ENCODE measurements at regions not wholly inside any gene's neighbourhood (a gene's known extent, or its start where the extent isn't known, plus 50 kb on each side); places are given as distances from the start of the nearest gene placed in this dataset.

- no peak for TF ChIP-seq E4F1 (IDR thresholded peaks at IDR 0.05; ENCODE audit: borderline replicate concordance, partially characterized antibody)
- no peak for TF ChIP-seq ATF7 (IDR thresholded peaks at IDR 0.05; ENCODE audit: low read depth)
These were observed 135.3 kb upstream of the MID1 start (continued) for GRCh38 chrX:10755439-10756334.

GRCh38 chrX:10756441-10756840 is 136.1 kb upstream of the MID1 start:
- Histone ChIP-seq H4K20me1 (ENCODE audit: control insufficient read depth, insufficient read depth) (no peaks in the 10 kb centered on the region), H2AFZ (ENCODE audit: control insufficient read depth, low read depth, low read length) (no peak overlapping the region), H3K27me3 (replicated peaks in 1 of 2; ENCODE audit: control insufficient read depth in 2 of 2, insufficient read depth in 2 of 2, low read length in 1 of 2) (no peaks in the 10 kb centered on the region; a peak in 2 of 4 replicates), H3K36me3 (ENCODE audit: control insufficient read depth in 2 of 2, insufficient read depth in 2 of 2, low read length in 1 of 2) (no peaks in the 10 kb centered on the region), H3K4me2 (ENCODE audit: control insufficient read depth, insufficient read depth) (no peak overlapping the region), H3K27ac (ENCODE audit: control insufficient read depth, insufficient read depth) (no peak overlapping the region), H3K79me2 (ENCODE audit: control insufficient read depth, insufficient read depth, low read length) (no peaks in the 10 kb centered on the region), H3K9me3 (replicated peaks; ENCODE audit: control insufficient read depth, insufficient read depth, low read length) (no peaks in the 10 kb centered on the region), H3K4me3 (no peak overlapping the region), H3K9ac (ENCODE audit: control insufficient read depth, insufficient read depth, low read length) (no peak overlapping the region), H3K4me1 (ENCODE audit: control insufficient read depth, insufficient read depth, low read length) (no peaks in the 10 kb centered on the region)
- intact Hi-C loops (cut with micrococcal nuclease; ENCODE audit: unreplicated experiment), result no loop called here
- no peak for DNase-seq (ENCODE audit: low read depth, low spot score)
- ATAC-seq, result no peak
- ChIA-PET RAD21 (ENCODE audit: unreplicated experiment) (interaction anchor here (0.8 kb wide), 1 partner anchor 566 kb away, joined by 3 read pairs; no protein-coding TSS in a partner anchor), POLR2A (interaction anchor here (0.5 kb wide), 1 partner anchor 12 kb away, joined by 3 read pairs; no protein-coding TSS in a partner anchor), CTCF (interaction anchor here (1.0 to 1.6 kb wide), 2 partner anchors 13 to 21 kb away, joined by 3 read pairs; no protein-coding TSS in a partner anchor), SMC1A (ENCODE audit: uncharacterized antibody, unreplicated experiment) (interaction anchor here (1.5 kb wide), 1 partner anchor 9 kb away, joined by 3 read pairs; no protein-coding TSS in a partner anchor)
- in situ Hi-C loops (cut with MboI), result no loop called here
- BruUV-seq (replicated peaks), result no TSS peak
- WGBS (ENCODE audit: insufficient coverage, insufficient replicate concordance, low lambda C conversion rate, missing lambda C conversion rate), result 6% methylated on average over 3 of the region's 3 CpGs
- FAIRE-seq, result no peak
- TF ChIP-seq ESRRA (IDR thresholded peaks at IDR 0.05; ENCODE audit: low read length), result no peak
- TF ChIP-seq SMAD5 (IDR thresholded peaks at IDR 0.05; ENCODE audit: low read depth), result no peak
- TF ChIP-seq HCFC1 (IDR thresholded peaks at IDR 0.05; ENCODE audit: low read length), result no peak
- TF ChIP-seq BCL11A (IDR thresholded peaks at IDR 0.05; ENCODE audit: low read depth, low read length), result no peak
- no peak for TF ChIP-seq RELB (IDR thresholded peaks at IDR 0.05; ENCODE audit: low read depth)
- TF ChIP-seq SPI1 (IDR thresholded peaks at IDR 0.05; ENCODE audit: borderline replicate concordance, insufficient read depth, low read depth, low read length), result no peak
- TF ChIP-seq CUX1 (IDR thresholded peaks at IDR 0.05; ENCODE audit: insufficient replicate concordance, low read depth, low read length), result no peak
- TF ChIP-seq CHD1 (IDR thresholded peaks at IDR 0.05; ENCODE audit: low read depth, low read length), result no peak
- no peak for TF ChIP-seq SREBF1 (IDR thresholded peaks at IDR 0.05; ENCODE audit: low read length)
